Osteocyte (in vitro differentiated cells): ENCODE measurements at regions not wholly inside any gene's neighbourhood (a gene's known extent, or its start where the extent isn't known, plus 50 kb on each side); places are given as distances from the start of the nearest gene placed in this dataset.

Experiments
- DNase-seq: peaks from one replicate; pipeline ENCODE4 v3.0.0; 2021; ENCODE audit warnings: mixed read lengths; ENCODE audit not compliant: unreplicated experiment; ENCODE audit errors: extremely low spot score
- H3K27ac Mint-ChIP-seq: one replicate; pipeline ENCODE4 v1.8.0; 2021; ENCODE audit warnings: mild to moderate bottlenecking, mixed read lengths; ENCODE audit not compliant: unreplicated experiment
- H3K27me3 Mint-ChIP-seq: one replicate; pipeline ENCODE4 v1.8.0; 2021; ENCODE audit warnings: mixed read lengths; ENCODE audit not compliant: unreplicated experiment
- H3K36me3 Mint-ChIP-seq: one replicate; pipeline ENCODE4 v1.8.0; 2021; ENCODE audit warnings: mixed read lengths; ENCODE audit not compliant: unreplicated experiment
- H3K4me1 Mint-ChIP-seq: one replicate; pipeline ENCODE4 v1.8.0; 2021; ENCODE audit warnings: mixed read lengths; ENCODE audit not compliant: unreplicated experiment
- H3K4me3 Mint-ChIP-seq: one replicate; pipeline ENCODE4 v1.8.0; 2021; ENCODE audit warnings: mild to moderate bottlenecking, moderate library complexity, mixed read lengths; ENCODE audit not compliant: unreplicated experiment
- H3K9me3 Mint-ChIP-seq: one replicate; pipeline ENCODE4 v1.8.0; 2021; ENCODE audit warnings: mixed read lengths; ENCODE audit not compliant: unreplicated experiment
- TF ChIP-seq, protein P1 (sequence below): fragments of 200-600 bp; sonication (generic); IDR thresholded peaks from 2 replicates; pipeline ENCODE4 v1.5.0; 2021; ENCODE audit warnings: antibody characterized with exemption, mild to moderate bottlenecking, moderate library complexity

DNA sequence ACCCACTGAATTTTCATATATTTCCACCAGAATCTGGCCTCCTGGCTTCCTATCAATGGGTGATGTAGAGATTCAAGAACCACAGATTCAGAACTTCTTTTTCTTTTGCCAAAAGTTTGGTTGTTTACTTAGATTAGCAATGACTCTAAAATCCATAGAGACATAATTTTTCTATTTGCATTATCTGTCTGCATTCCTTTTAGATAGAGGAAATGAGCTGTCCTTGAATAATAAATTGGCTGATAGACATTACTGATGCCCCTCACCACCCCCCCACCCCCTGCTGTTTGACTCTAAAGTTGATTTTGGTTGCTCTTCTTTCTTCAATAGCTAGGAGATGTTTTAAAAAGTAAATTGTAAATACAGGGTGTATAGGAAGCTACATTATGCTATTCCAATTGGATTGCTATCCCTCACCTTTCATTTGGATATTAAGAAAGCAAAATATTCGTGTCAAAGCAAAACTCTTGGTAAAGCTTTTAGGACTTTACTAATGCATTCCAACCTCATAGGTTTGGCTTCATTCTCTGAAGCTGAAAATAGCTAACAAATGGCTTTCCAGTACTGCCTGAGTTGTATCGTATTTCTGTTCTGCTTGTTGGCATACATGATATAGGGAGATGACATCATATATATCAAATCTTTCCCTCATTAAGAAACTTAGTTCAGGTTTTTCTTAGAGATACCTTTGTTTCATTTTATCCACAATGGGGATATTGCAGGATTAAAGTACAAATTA is 606.0 kb downstream of the ARL4A start:
- no peak overlapping the region for H3K4me3 Mint-ChIP-seq
- no peaks in the 10 kb centered on the region for H3K27me3 Mint-ChIP-seq
- H3K36me3 Mint-ChIP-seq, result no peaks in the 10 kb centered on the region
- TF ChIP-seq, protein P1, sequence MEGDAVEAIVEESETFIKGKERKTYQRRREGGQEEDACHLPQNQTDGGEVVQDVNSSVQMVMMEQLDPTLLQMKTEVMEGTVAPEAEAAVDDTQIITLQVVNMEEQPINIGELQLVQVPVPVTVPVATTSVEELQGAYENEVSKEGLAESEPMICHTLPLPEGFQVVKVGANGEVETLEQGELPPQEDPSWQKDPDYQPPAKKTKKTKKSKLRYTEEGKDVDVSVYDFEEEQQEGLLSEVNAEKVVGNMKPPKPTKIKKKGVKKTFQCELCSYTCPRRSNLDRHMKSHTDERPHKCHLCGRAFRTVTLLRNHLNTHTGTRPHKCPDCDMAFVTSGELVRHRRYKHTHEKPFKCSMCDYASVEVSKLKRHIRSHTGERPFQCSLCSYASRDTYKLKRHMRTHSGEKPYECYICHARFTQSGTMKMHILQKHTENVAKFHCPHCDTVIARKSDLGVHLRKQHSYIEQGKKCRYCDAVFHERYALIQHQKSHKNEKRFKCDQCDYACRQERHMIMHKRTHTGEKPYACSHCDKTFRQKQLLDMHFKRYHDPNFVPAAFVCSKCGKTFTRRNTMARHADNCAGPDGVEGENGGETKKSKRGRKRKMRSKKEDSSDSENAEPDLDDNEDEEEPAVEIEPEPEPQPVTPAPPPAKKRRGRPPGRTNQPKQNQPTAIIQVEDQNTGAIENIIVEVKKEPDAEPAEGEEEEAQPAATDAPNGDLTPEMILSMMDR, result no peak
- H3K9me3 Mint-ChIP-seq, result no peaks in the 10 kb centered on the region
- H3K4me1 Mint-ChIP-seq, result peaks cover 4% of the 10 kb centered on the region
- DNase-seq, result no peak
- no peak overlapping the region for H3K27ac Mint-ChIP-seq

DNA sequence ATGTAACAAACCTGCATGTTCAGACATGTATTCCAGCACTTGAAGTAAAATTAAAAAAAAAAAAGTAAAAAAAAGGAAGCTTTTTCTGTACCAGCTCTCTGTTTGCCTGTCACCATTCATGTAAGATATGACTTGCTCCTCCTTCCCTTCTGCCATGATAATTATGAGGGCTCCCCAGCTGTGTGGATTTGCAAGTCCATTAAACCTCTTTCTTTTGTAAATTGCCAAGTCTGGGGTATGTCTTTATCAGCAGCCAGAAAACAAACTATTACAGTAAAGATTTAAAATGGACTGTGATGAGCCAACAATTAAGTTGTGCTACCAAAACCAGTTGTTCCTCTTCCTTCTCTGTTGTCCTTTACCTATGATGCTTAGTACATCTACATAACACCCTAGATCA is 619.6 kb downstream of the ARL4A start:
- H3K27ac Mint-ChIP-seq, result no peak overlapping the region
- H3K27me3 Mint-ChIP-seq, result no peaks in the 10 kb centered on the region
- H3K36me3 Mint-ChIP-seq, result no peaks in the 10 kb centered on the region
- DNase-seq, result no peak
- no peaks in the 10 kb centered on the region for H3K4me1 Mint-ChIP-seq
- TF ChIP-seq, protein P1, result no peak
- peaks cover 5% of the 10 kb centered on the region for H3K9me3 Mint-ChIP-seq
- H3K4me3 Mint-ChIP-seq, result no peak overlapping the region

DNA sequence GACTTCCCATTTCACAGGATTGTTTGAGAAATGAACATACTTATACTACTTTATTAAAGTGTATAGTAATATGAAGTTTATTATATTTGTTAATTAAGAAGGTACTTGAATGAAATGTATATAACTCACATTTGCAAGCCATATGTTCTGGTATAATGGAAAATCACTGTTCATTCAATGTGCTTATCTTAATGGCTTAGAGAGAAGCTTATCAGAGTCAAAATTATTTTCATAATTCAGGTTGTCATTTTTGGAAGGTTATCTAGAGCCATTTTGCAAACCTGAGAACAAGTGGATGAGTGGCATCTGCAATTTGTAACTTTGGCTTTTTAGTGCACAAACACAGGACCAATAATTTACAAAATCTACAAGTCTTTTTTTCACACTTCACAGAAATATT is 621.0 kb downstream of the ARL4A start:
- Mint-ChIP-seq H3K4me3 (no peak overlapping the region), H3K4me1 (no peaks in the 10 kb centered on the region), H3K9me3 (peaks cover 17% of the 10 kb centered on the region), H3K27me3 (no peaks in the 10 kb centered on the region), H3K36me3 (peaks cover 2% of the 10 kb centered on the region), H3K27ac (no peak overlapping the region)
- no peak for DNase-seq
- TF ChIP-seq, protein P1, result no peak

DNA sequence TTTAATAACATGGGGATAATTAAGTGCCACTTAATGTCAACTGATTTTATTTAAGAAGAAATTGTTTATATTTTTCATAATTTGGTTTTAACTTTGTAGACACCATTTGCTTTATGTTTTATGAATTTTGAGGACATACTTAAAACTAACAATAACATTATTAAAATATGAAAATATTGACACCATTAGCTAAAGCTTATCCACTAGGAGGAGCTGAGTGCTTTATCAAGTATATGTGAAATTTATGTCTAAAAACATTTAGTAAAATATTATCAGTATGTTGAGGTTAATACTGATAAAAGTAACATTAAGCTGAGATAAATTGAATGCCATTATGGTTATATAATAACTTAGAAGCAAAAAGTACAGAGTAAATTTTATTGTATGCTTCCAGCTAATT is 622.1 kb downstream of the ARL4A start:
- Mint-ChIP-seq H3K27me3 (no peaks in the 10 kb centered on the region), H3K4me3 (no peak overlapping the region), H3K4me1 (no peaks in the 10 kb centered on the region), H3K36me3 (peaks cover 2% of the 10 kb centered on the region), H3K27ac (no peak overlapping the region), H3K9me3 (peaks cover 20% of the 10 kb centered on the region)
- DNase-seq, result no peak
- TF ChIP-seq, protein P1, result peak; percentile 31

DNA sequence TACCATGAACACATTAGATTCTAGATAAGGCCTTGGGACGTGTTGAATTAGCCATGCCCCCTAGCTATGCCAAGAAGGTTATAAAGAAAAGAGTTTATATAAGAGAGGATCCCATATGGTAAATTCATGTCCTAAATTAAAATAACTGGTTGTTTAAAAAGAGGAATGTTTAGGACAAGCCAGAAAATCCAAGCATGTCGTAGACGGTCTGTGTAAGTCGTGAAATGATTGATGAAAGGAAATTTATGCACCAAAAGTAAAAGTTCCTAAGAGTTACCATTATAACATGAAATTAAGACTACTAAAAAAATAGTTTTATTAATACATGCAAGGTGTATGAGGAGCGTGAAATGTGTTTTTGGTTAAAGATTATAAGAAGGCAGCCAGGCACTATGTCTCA is 624.9 kb downstream of the ARL4A start:
- Mint-ChIP-seq H3K4me3 (no peak overlapping the region), H3K4me1 (no peaks in the 10 kb centered on the region), H3K27me3 (no peaks in the 10 kb centered on the region), H3K27ac (no peak overlapping the region), H3K9me3 (peaks cover 20% of the 10 kb centered on the region), H3K36me3 (peaks cover 2% of the 10 kb centered on the region)
- no peak for DNase-seq
- TF ChIP-seq, protein P1, result no peak
